Astrocyte (in vitro differentiated cells and primary cell): ENCODE measurements at regions not wholly inside any gene's neighbourhood (a gene's known extent, or its start where the extent isn't known, plus 50 kb on each side); places are given as distances from the start of the nearest gene placed in this dataset.

Experiments used
- DNase-seq: peaks from one replicate; pipeline ENCODE4 v3.0.0-alpha.2; 2010; ENCODE audit warnings: low read depth
- FAIRE-seq: peaks from 2 replicates; lab custom pipeline; 2011; peaks lifted over from hg19 to GRCh38; lab: Jason Lieb, UNC
- H2AFZ ChIP-seq: 2 replicates; pipeline ENCODE4 v1.6.0; 2012; ENCODE audit warnings: low read depth, low read length, inconsistent platforms
- H3K27ac ChIP-seq: 2 replicates; pipeline ENCODE4 v1.5.1; 2011; ENCODE audit warnings: low read depth, low read length, inconsistent platforms
- H3K27me3 ChIP-seq: 2 replicates; pipeline ENCODE4 v1.6.0; 2011; ENCODE audit warnings: low read length, inconsistent platforms; ENCODE audit not compliant: insufficient read depth
- H3K36me3 ChIP-seq: 2 replicates; pipeline ENCODE4 v1.5.1; 2011; ENCODE audit warnings: low read length, inconsistent platforms; ENCODE audit not compliant: insufficient read depth
- H3K4me1 ChIP-seq: 2 replicates; pipeline ENCODE4 v1.5.1; 2011; ENCODE audit warnings: low read length, inconsistent platforms; ENCODE audit not compliant: insufficient read depth
- H3K4me2 ChIP-seq: 2 replicates; pipeline ENCODE4 v1.6.0; 2012; ENCODE audit warnings: low read length, inconsistent platforms
- H3K4me3 ChIP-seq: 2 replicates; pipeline ENCODE4 v1.5.1; 2011; ENCODE audit warnings: low read depth, mild to moderate bottlenecking, low read length, inconsistent platforms; ENCODE audit not compliant: insufficient read depth
- H3K79me2 ChIP-seq: 2 replicates; pipeline ENCODE4 v1.6.0; 2012; ENCODE audit warnings: mild to moderate bottlenecking, low read length, inconsistent platforms; ENCODE audit not compliant: insufficient read depth
- H3K9ac ChIP-seq: 2 replicates; pipeline ENCODE4 v1.6.0; 2012; ENCODE audit warnings: mild to moderate bottlenecking, low read length, inconsistent platforms
- H3K9me3 ChIP-seq: 2 replicates; pipeline ENCODE4 v1.5.1; 2012; ENCODE audit warnings: low read depth, mild to moderate bottlenecking, low read length, inconsistent platforms; ENCODE audit not compliant: insufficient read depth
- H4K20me1 ChIP-seq: 2 replicates; pipeline ENCODE4 v1.6.0; 2012; ENCODE audit warnings: low read length, inconsistent platforms; ENCODE audit not compliant: insufficient read depth
- H3K27ac Mint-ChIP-seq: one replicate; pipeline ENCODE4 v1.8.0; 2021; ENCODE audit warnings: mild to moderate bottlenecking, mixed read lengths; ENCODE audit not compliant: unreplicated experiment
- H3K27me3 Mint-ChIP-seq: one replicate; pipeline ENCODE4 v1.8.0; 2021; ENCODE audit warnings: low read depth, mixed read lengths; ENCODE audit not compliant: unreplicated experiment
- H3K36me3 Mint-ChIP-seq: one replicate; pipeline ENCODE4 v1.8.0; 2021; ENCODE audit warnings: low read depth, mixed read lengths; ENCODE audit not compliant: unreplicated experiment
- H3K4me1 Mint-ChIP-seq: one replicate; pipeline ENCODE4 v1.8.0; 2021; ENCODE audit warnings: low read depth, mixed read lengths; ENCODE audit not compliant: unreplicated experiment
- H3K4me3 Mint-ChIP-seq: one replicate; pipeline ENCODE4 v1.8.0; 2021; ENCODE audit warnings: mild to moderate bottlenecking, moderate library complexity, mixed read lengths; ENCODE audit not compliant: unreplicated experiment
- H3K9me3 Mint-ChIP-seq: one replicate; pipeline ENCODE4 v1.8.0; 2021; ENCODE audit warnings: mild to moderate bottlenecking, mixed read lengths; ENCODE audit not compliant: unreplicated experiment
- EZH2 ChIP-seq: IDR thresholded peaks from 2 replicates; pipeline ENCODE4 v1.6.1; 2012; ENCODE audit warnings: mild to moderate bottlenecking, low read length, inconsistent platforms; ENCODE audit not compliant: insufficient read depth
- TF ChIP-seq, protein P1 (sequence below): IDR thresholded peaks from 2 replicates; pipeline ENCODE4 v1.5.1; 2011; ENCODE audit warnings: low read depth, mild to moderate bottlenecking, inconsistent platforms, low read length, moderate library complexity; ENCODE audit not compliant: insufficient read depth

DNA sequence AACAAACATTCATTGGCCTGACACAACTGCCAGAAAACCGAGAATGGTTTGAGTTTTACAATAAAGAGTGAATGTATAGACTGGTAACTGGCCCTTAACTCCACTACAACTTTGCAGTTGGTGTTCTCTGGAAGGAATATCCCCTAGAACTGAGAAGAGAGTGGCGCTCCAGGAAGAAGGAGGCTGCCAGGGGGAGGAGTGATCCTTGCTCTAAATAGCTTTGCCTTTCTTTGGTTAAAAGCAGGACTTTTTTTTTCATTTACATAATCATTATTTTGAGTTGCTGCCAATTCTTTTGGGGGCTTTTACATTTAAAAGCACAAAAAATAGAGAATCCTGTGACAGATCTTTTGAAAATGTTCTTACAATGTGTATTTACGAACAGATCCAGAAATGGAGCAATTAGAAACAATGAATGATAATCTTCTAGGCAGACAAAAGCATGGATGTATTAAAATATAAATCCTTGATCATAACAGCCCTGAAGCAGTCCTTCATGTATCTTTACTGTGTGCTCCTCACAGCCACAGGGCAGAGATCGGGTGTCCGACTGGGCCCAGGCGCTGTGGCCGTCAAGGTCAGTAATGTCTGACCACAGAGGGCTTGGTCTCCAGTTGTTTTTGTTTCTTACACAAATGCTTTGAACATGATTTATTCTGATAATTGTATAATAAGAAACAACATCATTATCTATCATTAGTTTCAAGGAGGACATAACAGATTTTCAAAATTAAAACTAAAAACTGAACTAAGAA lies 612.2 kb downstream of the HDGFL1 start:
- Mint-ChIP-seq H3K36me3 (no peaks in the 10 kb centered on the region), H3K4me3 (no peak overlapping the region), H3K27me3 (no peaks in the 10 kb centered on the region), H3K4me1 (no peaks in the 10 kb centered on the region), H3K9me3 (no peaks in the 10 kb centered on the region), H3K27ac (no peak overlapping the region)
- DNase-seq (no peak), FAIRE-seq (no peak)
- no peaks in the 10 kb centered on the region for H3K9me3 ChIP-seq
- H2AFZ ChIP-seq = no peak overlapping the region
- H3K4me1 ChIP-seq = peaks cover 4% of the 10 kb centered on the region
- H3K9ac ChIP-seq = no peak overlapping the region
- H3K27ac ChIP-seq = no peak overlapping the region
- no peaks in the 10 kb centered on the region for H3K36me3 ChIP-seq
- H3K4me3 ChIP-seq = no peak overlapping the region
- TF ChIP-seq EZH2 = no peak
- TF ChIP-seq, protein P1, sequence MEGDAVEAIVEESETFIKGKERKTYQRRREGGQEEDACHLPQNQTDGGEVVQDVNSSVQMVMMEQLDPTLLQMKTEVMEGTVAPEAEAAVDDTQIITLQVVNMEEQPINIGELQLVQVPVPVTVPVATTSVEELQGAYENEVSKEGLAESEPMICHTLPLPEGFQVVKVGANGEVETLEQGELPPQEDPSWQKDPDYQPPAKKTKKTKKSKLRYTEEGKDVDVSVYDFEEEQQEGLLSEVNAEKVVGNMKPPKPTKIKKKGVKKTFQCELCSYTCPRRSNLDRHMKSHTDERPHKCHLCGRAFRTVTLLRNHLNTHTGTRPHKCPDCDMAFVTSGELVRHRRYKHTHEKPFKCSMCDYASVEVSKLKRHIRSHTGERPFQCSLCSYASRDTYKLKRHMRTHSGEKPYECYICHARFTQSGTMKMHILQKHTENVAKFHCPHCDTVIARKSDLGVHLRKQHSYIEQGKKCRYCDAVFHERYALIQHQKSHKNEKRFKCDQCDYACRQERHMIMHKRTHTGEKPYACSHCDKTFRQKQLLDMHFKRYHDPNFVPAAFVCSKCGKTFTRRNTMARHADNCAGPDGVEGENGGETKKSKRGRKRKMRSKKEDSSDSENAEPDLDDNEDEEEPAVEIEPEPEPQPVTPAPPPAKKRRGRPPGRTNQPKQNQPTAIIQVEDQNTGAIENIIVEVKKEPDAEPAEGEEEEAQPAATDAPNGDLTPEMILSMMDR = no peak
- H3K79me2 ChIP-seq = no peaks in the 10 kb centered on the region
- H3K27me3 ChIP-seq = no peaks in the 10 kb centered on the region
- H4K20me1 ChIP-seq = no peaks in the 10 kb centered on the region
- no peak overlapping the region for H3K4me2 ChIP-seq

DNA sequence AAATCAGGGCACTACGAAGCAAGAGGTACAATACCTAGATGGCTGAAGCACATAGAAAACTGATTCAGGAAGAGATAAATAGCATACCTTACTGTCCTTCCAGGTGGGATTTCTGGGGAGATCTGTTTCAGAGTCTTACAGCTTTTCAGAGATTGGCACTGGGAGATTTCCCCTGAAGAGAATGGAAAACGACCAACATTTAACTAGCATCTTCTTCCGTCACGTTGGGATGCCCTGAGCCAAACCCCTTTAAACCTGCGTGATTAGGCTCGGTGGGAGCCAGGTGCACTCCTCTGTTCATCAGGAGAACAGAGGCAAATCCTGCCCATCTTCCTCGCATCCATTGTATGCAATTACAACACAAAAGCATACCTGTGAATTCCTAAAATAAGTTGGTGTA lies 614.5 kb downstream of the HDGFL1 start:
- H3K27me3 ChIP-seq = no peaks in the 10 kb centered on the region
- no peak overlapping the region for H2AFZ ChIP-seq
- no peak overlapping the region for H3K4me3 ChIP-seq
- Mint-ChIP-seq H3K36me3 (no peaks in the 10 kb centered on the region), H3K27ac (no peak overlapping the region), H3K27me3 (no peaks in the 10 kb centered on the region), H3K9me3 (no peaks in the 10 kb centered on the region), H3K4me3 (no peak overlapping the region), H3K4me1 (no peaks in the 10 kb centered on the region)
- no peak overlapping the region for H3K27ac ChIP-seq
- no peak overlapping the region for H3K4me2 ChIP-seq
- no peaks in the 10 kb centered on the region for H3K9me3 ChIP-seq
- TF ChIP-seq, protein P1 = no peak
- TF ChIP-seq EZH2 = no peak
- no peaks in the 10 kb centered on the region for H3K36me3 ChIP-seq
- no peaks in the 10 kb centered on the region for H3K79me2 ChIP-seq
- DNase-seq (no peak), FAIRE-seq (no peak)
- peaks cover 4% of the 10 kb centered on the region for H3K4me1 ChIP-seq
- no peak overlapping the region for H3K9ac ChIP-seq
- no peaks in the 10 kb centered on the region for H4K20me1 ChIP-seq

DNA sequence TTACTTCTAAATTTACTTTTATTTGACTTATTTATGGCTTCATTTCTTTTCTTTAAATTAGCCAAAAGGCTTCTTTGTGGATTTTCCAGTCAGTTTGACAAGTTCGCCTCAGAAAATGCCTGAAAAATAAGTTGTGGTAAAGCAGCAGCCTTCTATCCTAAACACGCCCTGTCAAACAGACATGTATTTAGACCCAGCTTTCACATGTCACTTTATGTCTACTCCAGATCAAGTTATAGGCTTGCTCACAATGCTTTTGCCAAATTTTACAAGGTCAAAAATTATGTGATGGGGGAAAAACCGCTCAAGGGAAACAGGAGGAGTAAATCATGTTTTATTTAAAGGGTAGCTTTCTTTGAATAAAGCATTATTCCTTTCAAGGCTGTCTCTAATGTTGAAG lies 615.0 kb downstream of the HDGFL1 start:
- no peaks in the 10 kb centered on the region for H4K20me1 ChIP-seq
- H3K4me3 Mint-ChIP-seq = no peak overlapping the region
- TF ChIP-seq, protein P1 = no peak
- no peak for TF ChIP-seq EZH2
- H3K9me3 Mint-ChIP-seq = no peaks in the 10 kb centered on the region
- DNase-seq (no peak), FAIRE-seq (no peak)
- H3K79me2 ChIP-seq = no peaks in the 10 kb centered on the region
- H3K4me2 ChIP-seq = no peak overlapping the region
- H3K4me3 ChIP-seq = no peak overlapping the region
- no peaks in the 10 kb centered on the region for H3K4me1 Mint-ChIP-seq
- H3K27ac ChIP-seq = no peak overlapping the region
- H3K27me3 Mint-ChIP-seq = no peaks in the 10 kb centered on the region
- no peaks in the 10 kb centered on the region for H3K36me3 Mint-ChIP-seq
- H3K36me3 ChIP-seq = no peaks in the 10 kb centered on the region
- no peak overlapping the region for H3K9ac ChIP-seq
- no peaks in the 10 kb centered on the region for H3K27me3 ChIP-seq
- no peak overlapping the region for H2AFZ ChIP-seq
- no peaks in the 10 kb centered on the region for H3K9me3 ChIP-seq
- no peak overlapping the region for H3K27ac Mint-ChIP-seq
- H3K4me1 ChIP-seq = peaks cover 4% of the 10 kb centered on the region
